HG02763 (cell line): ENCODE measurements at regions not wholly inside any gene's neighbourhood (a gene's known extent, or its start where the extent isn't known, plus 50 kb on each side); places are given as distances from the start of the nearest gene placed in this dataset.
"Not testable (repeated sequence)": the region's sequence is repeated elsewhere in the genome, so short reads cannot be mapped to it uniquely, and the experiment has no call there.

Experiments used
- ATAC-seq: cut with Tn5 transposase; IDR thresholded peaks from one replicate; pipeline ENCODE4 v1.9.1; 2021; ENCODE audit warnings: mild to moderate bottlenecking, moderate library complexity; ENCODE audit not compliant: unreplicated experiment

DNA sequence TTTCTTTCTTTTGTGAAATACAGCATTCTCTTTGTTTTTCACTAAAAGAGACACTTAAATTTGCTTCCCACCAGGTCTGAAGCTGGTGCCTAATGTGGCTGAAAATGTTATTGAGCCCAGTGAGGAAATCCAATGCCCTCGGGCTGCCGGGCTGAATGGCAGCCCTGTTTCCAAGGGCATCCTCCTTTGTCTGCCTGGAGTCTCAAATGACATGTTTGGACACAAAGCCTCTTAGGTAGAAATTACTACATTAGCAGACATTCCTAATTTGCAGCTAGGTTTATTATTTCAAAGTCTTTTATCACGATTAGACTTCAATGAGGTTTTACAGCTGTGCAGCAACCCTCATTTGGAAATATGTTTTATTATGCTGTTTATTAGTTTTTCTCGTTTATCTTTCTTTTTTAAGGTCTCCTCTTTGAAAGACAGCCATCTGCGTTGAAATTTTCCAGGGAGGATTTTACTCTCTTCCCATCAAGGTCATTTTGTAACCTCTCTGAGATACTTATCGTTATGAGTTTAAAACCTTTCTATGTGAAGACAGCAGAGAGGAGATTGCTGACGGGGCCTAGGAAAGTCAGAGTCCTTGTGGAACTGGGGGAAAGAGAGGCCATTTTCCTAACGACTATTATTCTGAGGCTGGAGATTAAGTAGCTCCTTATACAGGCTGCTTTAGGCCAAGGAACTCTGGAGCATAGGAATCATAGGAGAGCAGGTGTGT is 59.0 kb upstream of the ZNF532 start:
- ATAC-seq = no peak

DNA sequence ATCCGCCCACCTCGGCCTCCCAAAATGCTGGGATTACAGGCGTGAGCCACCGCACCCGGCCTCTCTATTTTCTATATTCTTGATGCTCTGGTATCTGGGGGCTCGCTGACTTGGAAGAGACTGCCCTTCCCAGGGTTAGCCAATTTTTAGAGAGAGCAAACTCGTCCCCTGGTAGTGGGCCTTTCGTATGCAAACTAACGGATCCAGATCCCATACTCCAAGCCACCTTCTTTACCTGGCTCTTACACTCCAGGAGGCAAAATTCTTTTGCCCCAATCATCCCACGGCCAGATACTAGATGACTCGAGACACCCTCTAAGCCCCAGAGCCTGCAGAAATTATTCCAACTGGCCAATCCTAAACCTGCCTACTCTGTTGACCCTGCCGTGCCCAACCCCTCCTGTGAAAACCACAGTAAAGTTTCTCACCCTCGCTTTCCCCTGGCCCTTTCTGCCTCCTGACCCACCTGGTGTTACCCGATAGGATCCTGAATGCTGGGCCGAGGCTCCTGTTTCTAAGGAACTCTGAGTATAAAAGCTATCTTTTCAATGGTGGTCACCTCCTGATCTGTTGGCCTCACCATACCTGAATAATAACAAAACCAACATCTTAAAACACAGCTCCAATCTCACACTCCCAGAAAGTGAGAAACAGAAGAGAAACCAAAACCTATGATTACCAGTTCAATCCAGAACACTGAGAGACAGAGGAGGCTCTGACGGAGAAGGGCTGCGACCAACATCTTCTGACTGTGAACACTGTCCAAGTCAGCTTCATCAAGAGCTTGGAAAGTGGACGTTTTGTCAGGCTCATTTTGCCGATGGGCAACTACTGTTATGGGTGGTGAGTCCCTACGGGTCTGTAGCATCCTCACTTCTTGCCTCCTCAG is 57.6 kb upstream of the ZNF532 start:
- ATAC-seq = peak; percentile 84

DNA sequence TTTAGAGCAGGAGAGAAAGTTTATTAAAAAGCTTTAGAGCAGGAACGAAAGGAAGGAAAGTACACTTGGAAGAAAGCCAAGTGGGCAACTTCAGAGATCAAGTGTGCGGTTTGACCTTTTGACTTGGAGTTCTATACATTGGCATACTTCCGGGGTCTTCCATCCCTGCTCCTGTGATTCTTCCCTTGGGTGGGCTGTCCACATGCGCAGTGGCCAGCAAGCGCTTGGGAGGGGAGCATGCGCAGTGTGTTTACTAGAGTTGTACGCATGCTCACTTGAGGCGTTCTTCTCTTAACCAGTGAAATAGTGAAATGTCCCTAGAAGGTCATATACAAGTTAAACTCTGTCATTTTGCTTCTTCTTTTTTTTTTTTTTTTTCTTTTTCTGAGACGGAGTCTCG is 56.9 kb upstream of the ZNF532 start:
- ATAC-seq = no peak

DNA sequence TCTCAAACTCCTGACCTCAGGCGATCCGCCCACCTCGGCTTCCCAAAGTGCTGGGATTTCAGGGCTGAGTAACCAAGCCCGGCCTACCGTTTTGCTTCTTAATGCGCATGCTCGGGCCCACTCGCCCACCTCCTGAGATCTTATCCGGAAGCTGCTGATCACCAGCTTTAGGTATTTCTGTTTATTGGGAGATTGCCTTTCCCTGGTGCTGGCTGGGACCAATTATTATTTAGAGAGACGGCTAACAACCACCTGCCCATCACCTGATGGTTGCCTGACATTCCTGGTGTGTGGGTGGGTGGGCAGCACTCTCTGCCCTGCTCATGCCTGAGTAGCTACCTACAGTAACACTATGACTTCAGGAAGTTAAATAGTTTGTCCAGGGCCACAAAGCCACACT is 56.3 kb upstream of the ZNF532 start:
- ATAC-seq = no peak

DNA sequence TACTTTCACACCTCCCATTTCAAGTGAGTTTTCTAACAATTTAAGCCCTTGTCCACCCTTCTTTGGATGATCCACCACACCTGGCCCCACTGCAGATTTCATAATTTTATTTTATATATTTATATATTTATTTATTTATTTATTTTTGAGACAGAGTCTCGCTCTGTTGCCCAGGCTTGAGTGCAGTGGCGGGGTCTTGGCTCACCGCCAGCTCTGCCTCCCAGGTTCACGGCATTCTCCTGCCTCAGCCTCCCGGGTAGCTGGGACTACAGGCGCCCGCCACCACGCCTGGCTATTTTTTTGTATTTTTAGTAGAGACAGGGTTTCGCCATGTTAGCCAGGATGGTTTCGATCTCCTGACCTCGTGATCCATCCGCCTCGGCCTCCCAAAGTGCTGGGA is 52.8 kb upstream of the ZNF532 start:
- not testable (repeated sequence) for ATAC-seq

DNA sequence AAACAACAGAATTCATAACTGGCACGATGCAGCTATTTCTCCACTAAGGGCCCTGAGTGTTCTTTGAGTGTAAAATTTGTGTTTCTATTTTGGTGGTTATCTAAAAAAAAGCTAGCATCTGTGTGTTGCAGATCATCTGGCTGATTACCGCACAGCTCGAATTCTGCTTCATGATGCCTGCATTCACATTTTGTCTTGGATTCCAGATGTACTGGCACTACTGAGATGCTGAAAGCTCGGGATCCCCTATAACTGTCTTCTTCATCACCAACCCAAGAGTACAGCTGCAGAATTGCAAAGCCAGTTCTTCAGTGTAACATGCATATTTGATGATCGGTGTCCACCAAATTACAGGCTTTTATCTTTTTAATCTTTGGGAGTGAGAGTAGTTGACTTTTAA is 51.6 kb upstream of the ZNF532 start:
- ATAC-seq = no peak

DNA sequence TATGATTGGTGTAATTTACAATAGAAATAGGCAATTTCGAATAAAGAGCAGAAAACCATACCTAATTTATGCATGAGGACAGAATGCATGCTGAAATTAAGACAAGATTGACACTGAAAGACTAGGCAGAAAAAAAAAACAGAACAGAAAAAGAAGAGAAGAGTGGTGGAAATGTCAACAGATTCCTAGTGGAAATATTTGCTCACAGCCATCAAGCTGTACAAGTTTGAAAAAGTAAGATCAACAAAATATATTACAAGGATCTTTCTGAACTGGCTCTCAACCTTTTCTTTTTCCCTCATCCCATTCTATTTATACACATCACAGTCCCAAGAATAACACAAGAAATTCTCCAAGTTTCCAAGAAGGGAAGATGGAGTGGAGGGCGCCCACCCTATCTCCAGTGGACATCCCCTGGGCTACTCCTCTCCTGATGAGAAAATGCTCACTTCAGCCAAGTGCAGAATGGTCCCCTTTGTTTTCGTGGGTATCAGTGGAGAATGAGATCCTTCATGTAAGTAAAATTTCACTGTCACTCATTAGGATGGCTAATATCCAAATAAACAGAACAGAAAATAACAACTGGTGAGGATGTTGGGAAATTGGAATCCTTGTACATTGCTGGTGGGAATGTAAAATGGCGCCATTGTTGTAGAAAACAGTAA is 51.0 kb upstream of the ZNF532 start:
- ATAC-seq = no peak

DNA sequence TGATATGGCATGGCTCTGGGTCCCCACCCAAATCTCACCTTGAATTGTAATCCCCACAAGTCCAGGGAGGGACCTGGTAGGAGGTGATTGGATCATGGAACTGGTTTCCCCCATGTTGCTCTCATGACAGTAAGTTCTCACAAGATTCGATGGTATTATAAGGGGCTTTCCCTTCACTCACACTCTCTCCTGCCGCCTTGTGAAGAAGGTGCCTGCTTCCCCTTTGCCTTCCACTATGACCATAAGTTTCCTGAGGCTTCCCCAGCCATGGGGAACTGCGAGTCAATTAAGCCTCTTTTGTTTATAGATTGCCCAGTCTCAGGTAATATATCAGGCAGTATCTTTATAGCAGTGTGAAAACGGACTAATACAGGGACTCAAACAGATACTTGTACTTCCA is 50.4 kb upstream of the ZNF532 start:
- no peak for ATAC-seq
